Ovary (tissue), 7 donors: ENCODE measurements at regions not wholly inside any gene's neighbourhood (a gene's known extent, or its start where the extent isn't known, plus 50 kb on each side); places are given as distances from the start of the nearest gene placed in this dataset.
"Not testable (repeated sequence)": the region's sequence is repeated elsewhere in the genome, so short reads cannot be mapped to it uniquely, and the experiment has no call there.

Experiments used
- DNase-seq, 5 donors: peaks; one replicate each; pipeline ENCODE4 v3.0.0-alpha.2; 2019 to 2020
- H3K27ac ChIP-seq, 2 donors: fragments of 200-600 bp; one replicate each; pipeline versions ENCODE4 v1.5.1 to v1.8.0; 2019 to 2022
- H3K27me3 ChIP-seq: fragments of 200-600 bp; one replicate; pipeline ENCODE4 v1.8.0; 2022
- H3K36me3 ChIP-seq: fragments of 200-600 bp; sonication (generic); one replicate; pipeline ENCODE4 v1.5.1; 2019
- H3K4me1 ChIP-seq: one replicate; pipeline ENCODE4 v1.8.1; 2013; ENCODE audit warnings: mild to moderate bottlenecking, moderate library complexity; ENCODE audit not compliant: insufficient read depth
- H3K4me3 ChIP-seq: fragments of 200-600 bp; sonication (generic); one replicate; pipeline ENCODE4 v1.5.1; 2017
- H3K9me3 ChIP-seq, 2 donors: fragments of 200-600 bp in 1 of 2; sonication (generic) in 1 of 2; one replicate each; pipeline versions ENCODE4 v1.5.1 to v1.8.1; 2013 to 2019; ENCODE audit warnings: mild to moderate bottlenecking in 1 of 2, moderate library complexity in 1 of 2
- CTCF ChIP-seq, 3 donors: fragments of 450-650 bp in 2 of 3; fragments of 200-600 bp in 1 of 3; IDR thresholded peaks; one replicate each; pipeline versions ENCODE4 v1.5.1 to v1.8.0; 2016 to 2022; ENCODE audit warnings: antibody characterized with exemption in 3 of 3, mild to moderate bottlenecking in 1 of 3
- EP300 ChIP-seq: sonication (generic); formaldehyde crosslinking; IDR thresholded peaks from one replicate; pipeline ENCODE4 v1.6.1; 2017; ENCODE audit warnings: antibody characterized with exemption
- POLR2A ChIP-seq: fragments of 450-650 bp; IDR thresholded peaks from one replicate; pipeline ENCODE4 v1.6.1; 2017; ENCODE audit warnings: antibody characterized with exemption, mild to moderate bottlenecking, moderate library complexity
- WGBS, 3 donors: extraction: QIAGEN DNeasy Blood & Tissue Kit in 1 of 3; methylation state at CpG; one replicate each; pipeline versions ENCODE4 v1.1.5 to v1.1.7; 2013 to 2017; 5-methylcytosine and 5-hydroxymethylcytosine counted together
- intact Hi-C, 4 donors: fragments of 100-400 bp; cut with DNase I; formaldehyde crosslinking; loops; one replicate each; pipeline versions ENCODE4 v1.11.0 to v1.15.1; 2022 to 2023
- donor health status: DM: no; HTN: no; CAD: no; lungs with moderate emphysema.
- donor health status: DM: no; HTN: no; CAD: no.
- donor health status: Bipolar disorder and iron deficiency.
- donor health status: DM: no; HTN: no; CAD: no.
- donor health status: DM: yes; HTN: yes; CAD: no.

DNA sequence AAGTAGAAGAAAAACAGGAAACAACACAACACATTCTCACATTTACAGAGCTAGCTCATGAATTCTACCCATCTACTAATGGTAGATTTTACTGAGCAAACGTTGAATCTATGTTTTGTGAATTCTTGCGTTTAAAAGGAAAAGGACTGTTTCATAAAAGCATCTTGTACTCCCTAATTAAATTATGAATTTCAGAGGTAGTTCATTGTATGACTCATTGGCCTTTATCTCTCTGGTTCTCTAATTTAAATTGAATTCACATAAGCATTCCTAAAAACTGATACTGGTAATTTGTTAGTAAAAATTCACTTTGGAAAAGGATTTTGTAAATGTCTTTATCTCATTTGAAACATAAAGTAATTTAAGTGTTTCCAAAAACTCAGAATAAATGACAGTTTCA lies 687.3 kb downstream of the BRINP3 start:
- no peaks in the 10 kb centered on the region for H3K9me3 ChIP-seq
- TF ChIP-seq CTCF (IDR thresholded peaks at IDR 0.05) (no peak), POLR2A (no peak), EP300 (no peak)
- no peak overlapping the region for H3K4me3 ChIP-seq
- no peak overlapping the region for H3K27ac ChIP-seq
- no peaks in the 10 kb centered on the region for H3K27me3 ChIP-seq
- 44 to 61% (median 45%) methylated on average over 2 of the region's 2 CpGs for WGBS, 3 donors
- H3K36me3 ChIP-seq, result no peaks in the 10 kb centered on the region
- DNase-seq, result no peak
- no peaks in the 10 kb centered on the region for H3K4me1 ChIP-seq
- intact Hi-C loops, result no loop called here

GRCh38 chr1:189803364-189803763 lies 674.3 kb downstream of the BRINP3 start:
- no peak for TF ChIP-seq EP300
- no peak for TF ChIP-seq POLR2A
- no peak for TF ChIP-seq CTCF (IDR thresholded peaks at IDR 0.05)

DNA sequence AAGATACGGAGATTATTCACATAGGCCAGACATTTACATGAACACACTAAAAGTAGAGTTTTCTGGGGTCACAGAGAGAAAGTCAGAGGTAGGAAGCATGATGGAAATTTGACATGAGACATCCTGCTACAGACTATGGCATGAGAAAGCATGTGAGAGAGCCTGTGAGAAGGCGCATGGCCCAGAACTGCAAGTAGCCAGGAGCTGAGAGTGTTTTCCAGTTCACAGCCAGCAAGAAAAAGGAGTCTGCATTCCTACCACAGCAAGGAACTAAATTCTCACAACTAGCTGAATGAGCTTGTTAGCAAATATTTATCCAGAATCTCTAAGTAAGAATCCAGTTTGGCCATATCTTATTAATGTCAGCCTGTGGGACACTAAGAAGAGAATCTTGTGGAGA lies 673.3 kb downstream of the BRINP3 start:
- intact Hi-C loops, result no loop called here
- H3K4me3 ChIP-seq, result no peak overlapping the region
- DNase-seq, result no peak
- no peaks in the 10 kb centered on the region for H3K36me3 ChIP-seq
- no peaks in the 10 kb centered on the region for H3K27me3 ChIP-seq
- TF ChIP-seq POLR2A (no peak), CTCF (IDR thresholded peaks at IDR 0.05) (no peak), EP300 (no peak)
- H3K4me1 ChIP-seq, result no peaks in the 10 kb centered on the region
- H3K27ac ChIP-seq, result no peak overlapping the region
- WGBS, 3 donors, result 90 to 96% (median 94%) methylated on average over 2 of the region's 2 CpGs
- no peaks in the 10 kb centered on the region for H3K9me3 ChIP-seq

More at GRCh38 chr1:189803364-189803763, 674.3 kb downstream of the BRINP3 start:
- Histone ChIP-seq H3K9me3 (no peaks in the 10 kb centered on the region), H3K36me3 (no peaks in the 10 kb centered on the region), H3K4me1 (no peaks in the 10 kb centered on the region), H3K4me3 (no peak overlapping the region), H3K27ac (no peak overlapping the region), H3K27me3 (no peaks in the 10 kb centered on the region)
- WGBS, 3 donors, result 31 to 57% (median 45%) methylated on average over 2 to 3 of the region's 3 CpGs
- intact Hi-C loops, result no loop called here
- DNase-seq, result no peak

DNA sequence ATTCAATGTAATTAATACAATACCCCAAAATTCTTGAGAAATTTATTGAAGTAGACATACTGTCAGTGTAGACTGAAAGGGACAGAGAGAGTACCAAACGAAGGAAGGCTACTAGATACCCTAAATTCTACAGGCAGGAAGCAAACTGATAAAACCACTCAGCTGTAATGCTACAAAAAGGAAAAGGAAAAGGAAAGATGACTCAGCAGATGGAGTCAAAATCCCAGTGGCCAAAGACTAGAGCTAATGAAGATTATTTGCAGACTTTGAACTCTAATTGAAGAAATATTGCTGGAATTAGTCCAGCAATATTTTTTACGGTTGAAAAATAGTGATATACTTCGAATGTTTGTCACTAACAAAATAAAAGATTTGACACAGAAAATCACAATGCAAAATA lies 671.9 kb downstream of the BRINP3 start:
- Histone ChIP-seq H3K27me3 (no peaks in the 10 kb centered on the region), H3K9me3 (no peaks in the 10 kb centered on the region), H3K4me1 (no peaks in the 10 kb centered on the region), H3K4me3 (no peak overlapping the region), H3K27ac (no peak overlapping the region), H3K36me3 (no peaks in the 10 kb centered on the region)
- no peak for TF ChIP-seq EP300
- no peak for TF ChIP-seq CTCF (IDR thresholded peaks at IDR 0.05)
- no peak for TF ChIP-seq POLR2A
- intact Hi-C loops, result no loop called here
- WGBS, 3 donors, result 50 to 70% (median 60%) methylated on average over 3 of the region's 3 CpGs
- no peak for DNase-seq

DNA sequence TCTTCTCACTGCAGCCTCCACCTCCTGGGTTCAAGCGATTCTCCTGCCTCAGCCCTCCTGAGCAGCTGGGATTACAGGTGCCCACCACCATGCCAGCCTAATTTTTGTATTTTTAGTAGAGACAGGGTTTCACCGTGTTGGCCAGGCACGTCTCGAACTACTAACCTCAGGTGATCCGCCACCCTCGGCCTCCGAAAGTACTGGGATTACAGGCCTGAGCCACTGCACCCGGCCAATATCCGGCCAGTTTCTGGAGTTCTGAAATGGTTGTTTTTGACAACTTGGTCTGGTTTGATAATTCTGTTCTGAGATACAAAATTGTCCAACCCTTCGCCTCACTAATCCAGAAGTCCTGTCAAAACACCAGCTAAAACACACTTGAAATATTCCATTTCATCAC lies 667.0 kb downstream of the BRINP3 start:
- DNase-seq, H3K27me3 ChIP-seq, H3K27ac ChIP-seq, H3K4me1 ChIP-seq, H3K4me3 ChIP-seq, H3K36me3 ChIP-seq, intact Hi-C loops, H3K9me3 ChIP-seq: not testable (repeated sequence)
- WGBS, 3 donors, result 86 to 97% (median 95%) methylated on average over 10 of the region's 10 CpGs
